Adrenal gland (tissue), 9 donors: ENCODE measurements at regions not wholly inside any gene's neighbourhood (a gene's known extent, or its start where the extent isn't known, plus 50 kb on each side); places are given as distances from the start of the nearest gene placed in this dataset.
"Not testable (repeated sequence)": the region's sequence is repeated elsewhere in the genome, so short reads cannot be mapped to it uniquely, and the experiment has no call there.

Source experiments
- DNase-seq, 7 donors: peaks; one replicate each; pipeline ENCODE4 v3.0.0-alpha.2; 2019 to 2020
- H3K27ac ChIP-seq, 5 donors: fragments of 200-600 bp; sonication (generic) in 4 of 5; 1 replicate in 3 of 5; 2 replicates in 2 of 5; pipeline versions ENCODE4 v1.5.1 to v1.8.0; 2016 to 2020; ENCODE audit warnings: mild to moderate bottlenecking in 1 of 5
- H3K27me3 ChIP-seq: fragments of 200-600 bp; 2 replicates; pipeline ENCODE4 v1.8.0; 2021
- H3K36me3 ChIP-seq, 2 donors: fragments of 200-600 bp; replicated peaks in 1 of 2; 1 replicate in 1 of 2; 2 replicates in 1 of 2; pipeline versions ENCODE4 v1.5.1 to v1.8.0; 2018 to 2022
- H3K4me1 ChIP-seq, 2 donors: fragments of 200-600 bp; replicated peaks in 1 of 2; 1 replicate in 1 of 2; 2 replicates in 1 of 2; pipeline versions ENCODE4 v1.5.1 to v1.8.0; 2018 to 2021
- H3K4me3 ChIP-seq, 4 donors: fragments of 200-600 bp; sonication (generic) in 3 of 4; one replicate each; pipeline ENCODE4 v1.5.1; 2016 to 2018
- H3K9me3 ChIP-seq, 3 donors: fragments of 200-600 bp; sonication (generic) in 1 of 3; replicated peaks in 1 of 3; 1 replicate in 2 of 3; 2 replicates in 1 of 3; pipeline versions ENCODE4 v1.5.1 to v1.8.0; 2016 to 2021
- CTCF ChIP-seq, 6 experiments: fragments of 450-650 bp in 4 of 6; fragments of 200-600 bp in 2 of 6; sonication (generic) in 1 of 6; IDR thresholded peaks; 1 replicate in 5 of 6; 2 replicates in 1 of 6; pipeline versions ENCODE4 v1.5.1 to v1.8.0; 2016 to 2021; ENCODE audit warnings: antibody characterized with exemption in 6 of 6, mild to moderate bottlenecking in 2 of 6, moderate library complexity in 1 of 6
- POLR2A ChIP-seq, 2 donors: fragments of 450-650 bp; IDR thresholded peaks; one replicate each; pipeline ENCODE4 v1.6.1; 2017; ENCODE audit warnings: antibody characterized with exemption in 2 of 2, mild to moderate bottlenecking in 2 of 2, moderate library complexity in 1 of 2
- WGBS, 4 donors: extraction: QIAGEN DNeasy Blood & Tissue Kit in 2 of 4; methylation state at CpG; one replicate each; pipeline versions ENCODE4 v1.1.5 to v1.1.7; 2013 to 2017; 5-methylcytosine and 5-hydroxymethylcytosine counted together
- intact Hi-C, 2 donors: fragments of 100-400 bp; cut with DNase I; formaldehyde crosslinking; loops; one replicate each; pipeline versions ENCODE4 v1.14.1 to v1.15.0; 2022 to 2023
- donor health status: healthy with polysubstance abuse.
- donor health status: Bipolar disorder and iron deficiency.
- donor health status: DM: yes; HTN: yes; CAD: no.
- donor health status: DM: no; HTN: no; CAD: no.
- donor health status: DM: no; HTN: no; CAD: no.

- Histone ChIP-seq H3K4me3 (no peak overlapping the region), H3K36me3 (no peaks in the 10 kb centered on the region), H3K27ac (no peak overlapping the region), H3K27me3 (no peaks in the 10 kb centered on the region), H3K4me1 (peaks cover 0 to 3% of the 10 kb centered on the region in 2 donors), H3K9me3 (no peaks in the 10 kb centered on the region)
- TF ChIP-seq POLR2A (IDR thresholded peaks at IDR 0.05) = no peak
- TF ChIP-seq CTCF (IDR thresholded peaks at IDR 0.05) = no peak
- intact Hi-C loops = no loop called here
- DNase-seq = no peak
These were observed 371.1 kb downstream of the RAB38 start for GRCh38 chr11:87804176-87804575.

DNA sequence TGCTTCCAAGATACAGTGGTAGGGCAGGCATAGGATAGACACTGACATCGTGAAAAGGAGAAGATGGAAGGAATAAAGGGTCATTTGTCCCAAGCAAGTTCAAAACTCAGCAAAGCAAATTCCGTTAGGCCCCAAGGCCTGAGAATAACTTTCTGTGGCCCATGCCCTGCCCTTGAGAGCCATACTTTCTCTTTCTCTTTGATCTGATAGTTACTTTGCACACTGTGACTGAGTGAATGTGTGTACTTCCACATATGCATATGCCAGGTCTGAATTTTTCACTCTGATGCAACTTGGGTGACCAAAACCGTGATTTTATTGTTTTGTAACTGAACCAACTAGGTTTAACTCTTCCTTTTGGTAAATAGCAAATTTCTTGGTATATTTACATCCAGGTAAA is 371.5 kb downstream of the RAB38 start:
- WGBS, 4 donors = 70 to 84% (median 79%) methylated on average over 3 of the region's 3 CpGs
- no peak overlapping the region for H3K4me3 ChIP-seq
- no peak for TF ChIP-seq POLR2A (IDR thresholded peaks at IDR 0.05)
- TF ChIP-seq CTCF (IDR thresholded peaks at IDR 0.05) = no peak
- H3K9me3 ChIP-seq = no peaks in the 10 kb centered on the region
- intact Hi-C loops = no loop called here
- H3K27me3 ChIP-seq = no peaks in the 10 kb centered on the region
- H3K27ac ChIP-seq = no peak overlapping the region
- H3K4me1 ChIP-seq = no peaks in the 10 kb centered on the region
- H3K36me3 ChIP-seq = no peaks in the 10 kb centered on the region
- DNase-seq = no peak

- H3K27me3 ChIP-seq, DNase-seq, H3K4me3 ChIP-seq, H3K4me1 ChIP-seq, H3K27ac ChIP-seq, H3K36me3 ChIP-seq, H3K9me3 ChIP-seq, intact Hi-C loops: not testable (repeated sequence)
- 88 to 90% (median 88%) methylated on average over 7 of the region's 7 CpGs for WGBS, 4 donors
These were observed 390.4 kb downstream of the RAB38 start for GRCh38 chr11:87784862-87785261.

DNA sequence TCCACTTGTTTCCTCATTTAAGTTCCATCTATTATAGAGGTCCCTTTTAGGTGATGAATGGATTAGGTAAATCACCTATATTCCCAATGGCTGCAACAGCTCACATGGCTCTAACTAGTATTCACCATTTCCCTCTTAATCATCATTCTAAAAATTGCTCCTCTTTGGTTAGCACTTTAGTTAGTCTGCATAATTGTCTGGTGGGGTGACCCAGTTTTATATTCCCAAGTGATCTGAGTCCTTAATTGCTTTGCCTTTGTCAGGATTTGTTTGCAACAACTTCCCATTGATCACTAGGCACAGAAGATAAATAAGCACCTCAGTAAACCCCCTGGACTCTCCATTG is 395.2 kb downstream of the RAB38 start:
- no peak for DNase-seq
- H3K4me3 ChIP-seq = no peak overlapping the region
- no peaks in the 10 kb centered on the region for H3K27me3 ChIP-seq
- H3K27ac ChIP-seq = no peak overlapping the region
- no peaks in the 10 kb centered on the region for H3K36me3 ChIP-seq
- peaks cover 10 to 13% of the 10 kb centered on the region in 2 donors for H3K4me1 ChIP-seq
- intact Hi-C loops = no loop called here
- TF ChIP-seq CTCF (IDR thresholded peaks at IDR 0.05) (no peak), POLR2A (IDR thresholded peaks at IDR 0.05) (no peak)
- H3K9me3 ChIP-seq = no peaks in the 10 kb centered on the region

GRCh38 chr11:87779276-87780067 is 395.8 kb downstream of the RAB38 start:
- no peak overlapping the region for H3K4me3 ChIP-seq
- TF ChIP-seq CTCF (IDR thresholded peaks at IDR 0.05) (no peak), POLR2A (IDR thresholded peaks at IDR 0.05) (no peak)
- WGBS, 4 donors = 17 to 21% (median 18%) methylated on average over 2 of the region's 2 CpGs
- H3K9me3 ChIP-seq = no peaks in the 10 kb centered on the region
- peaks cover 10 to 13% of the 10 kb centered on the region in 2 donors for H3K4me1 ChIP-seq
- peak in 2 of 7 donors; percentile 26 to 30 for DNase-seq
- H3K36me3 ChIP-seq = no peaks in the 10 kb centered on the region
- intact Hi-C loops = no loop called here
- no peaks in the 10 kb centered on the region for H3K27me3 ChIP-seq
- peak overlapping the region in 2 of 5 donors; percentile 37 to 48 for H3K27ac ChIP-seq
